GM18867 (cell line): ENCODE measurements at regions not wholly inside any gene's neighbourhood (a gene's known extent, or its start where the extent isn't known, plus 50 kb on each side); places are given as distances from the start of the nearest gene placed in this dataset.
A peak's percentile ranks its signal among the peaks of the same experiment; 100 is the strongest.

Experiments
- ATAC-seq: cut with Tn5 transposase; IDR thresholded peaks from one replicate; pipeline ENCODE4 v1.9.1; 2021; ENCODE audit warnings: mild to moderate bottlenecking, moderate library complexity; ENCODE audit not compliant: unreplicated experiment

DNA sequence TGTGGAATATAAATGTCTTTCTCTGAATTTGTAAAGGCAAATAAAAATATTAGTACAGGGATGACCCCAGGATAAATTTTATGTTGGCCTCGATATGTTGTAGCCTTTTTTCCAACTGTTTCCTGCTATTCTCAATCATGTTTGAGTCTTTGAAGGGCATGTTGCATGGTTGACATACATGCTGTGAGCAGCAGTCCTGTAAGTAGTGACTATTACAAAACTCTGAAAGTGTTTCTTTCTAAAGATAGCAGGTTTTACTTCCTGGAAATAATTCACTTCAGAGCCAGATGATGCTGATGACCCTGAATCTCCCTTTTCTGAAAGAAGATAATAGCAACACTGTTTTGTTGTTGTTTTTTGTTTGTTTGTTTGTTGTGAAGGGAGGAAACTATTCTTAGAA lies 393.0 kb upstream of the GNPDA2 start:
- ATAC-seq = no peak

DNA sequence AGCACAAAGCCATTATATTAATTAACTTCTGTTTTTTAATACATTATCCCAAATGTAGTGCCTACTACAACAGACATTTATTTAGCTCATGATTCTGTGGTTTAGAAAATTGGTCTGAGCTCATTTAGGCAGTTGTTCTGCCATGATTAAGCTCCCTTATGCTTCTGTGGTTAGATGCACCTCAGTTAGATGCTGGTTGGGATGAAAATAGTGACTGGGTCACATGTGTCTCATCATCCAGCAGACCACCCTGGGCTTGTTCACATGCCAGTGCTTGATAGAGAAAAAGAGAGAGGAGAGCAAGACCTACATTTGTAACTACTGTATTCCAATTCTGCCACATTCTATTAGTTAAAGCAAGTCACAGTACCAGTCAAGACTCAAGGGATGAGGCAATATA lies 376.4 kb upstream of the GNPDA2 start:
- no peak for ATAC-seq

DNA sequence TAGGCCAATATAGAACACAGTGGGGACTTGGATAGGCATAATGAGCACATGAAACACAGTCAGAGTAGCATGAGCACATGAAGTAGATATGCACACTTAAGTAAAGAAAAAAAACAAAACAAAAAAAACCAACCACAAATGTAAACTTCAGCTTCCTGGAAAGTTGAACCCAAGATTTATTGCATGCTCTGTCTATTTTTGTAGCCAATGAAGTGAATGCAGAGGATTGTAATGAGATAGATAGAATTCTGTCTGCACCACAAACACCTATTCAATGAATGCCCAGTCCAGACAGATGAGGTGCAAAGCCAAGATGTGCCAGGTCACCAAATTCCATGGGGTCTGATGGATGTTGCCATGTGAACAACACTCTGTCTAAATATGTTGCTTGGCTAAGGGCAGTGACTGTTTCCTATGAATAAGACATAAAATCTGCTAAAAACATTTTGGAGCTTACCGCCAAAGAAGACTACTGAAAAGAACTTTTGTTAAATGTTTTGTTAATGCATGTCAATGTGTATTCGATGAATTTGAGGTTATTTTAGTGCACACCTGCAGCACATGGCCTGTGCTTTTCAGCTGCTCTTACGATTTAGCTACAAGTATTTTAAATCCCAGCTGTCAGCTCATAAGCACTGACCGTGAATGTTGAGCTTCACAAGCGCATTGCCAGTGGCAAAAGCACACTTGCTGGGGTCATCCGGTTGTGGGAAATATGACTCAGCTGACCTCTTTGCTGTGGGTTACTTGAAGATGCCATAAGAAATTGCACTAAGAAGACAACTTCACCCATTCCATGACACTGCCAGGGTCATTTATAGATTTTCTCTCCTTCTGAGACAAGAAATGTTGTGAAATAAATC lies 374.8 kb upstream of the GNPDA2 start:
- ATAC-seq = no peak

DNA sequence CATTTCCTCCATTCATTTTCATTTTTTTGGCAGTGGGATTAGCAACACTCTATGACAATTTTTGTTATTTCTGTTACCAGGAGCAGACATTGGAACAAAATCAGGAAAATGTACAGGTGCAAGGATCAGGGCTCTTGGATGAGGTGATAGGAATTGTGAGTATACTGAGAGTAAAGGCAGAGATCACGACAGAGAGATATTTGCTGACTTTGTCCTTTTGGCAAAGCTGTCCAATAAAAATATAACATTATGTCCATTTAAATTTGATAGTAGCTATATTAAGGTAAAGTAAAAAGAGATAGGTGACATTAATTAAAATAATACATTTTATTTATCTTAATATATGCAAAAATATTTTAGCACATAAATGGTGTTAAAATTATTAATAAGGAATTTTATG lies 373.1 kb upstream of the GNPDA2 start:
- no peak for ATAC-seq

DNA sequence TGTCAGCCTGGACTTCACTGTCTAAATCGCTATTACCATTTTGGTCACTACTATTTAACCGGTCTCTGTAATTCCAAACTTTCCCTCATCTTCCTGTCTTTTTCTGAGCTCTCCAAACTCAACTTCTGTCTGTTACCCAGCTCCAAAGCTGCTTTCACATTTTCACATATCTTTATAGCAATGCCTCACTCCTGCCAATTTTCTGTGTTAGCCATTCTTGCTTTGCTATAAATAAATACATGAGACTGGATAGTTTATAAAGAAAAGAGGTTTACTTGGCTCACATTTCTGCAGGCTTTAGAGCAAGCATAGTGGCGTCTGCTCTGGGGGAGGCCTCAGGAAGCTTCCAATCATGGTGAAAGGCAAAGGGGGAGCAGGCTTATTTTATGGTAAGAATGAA lies 368.3 kb upstream of the GNPDA2 start:
- no peak for ATAC-seq

DNA sequence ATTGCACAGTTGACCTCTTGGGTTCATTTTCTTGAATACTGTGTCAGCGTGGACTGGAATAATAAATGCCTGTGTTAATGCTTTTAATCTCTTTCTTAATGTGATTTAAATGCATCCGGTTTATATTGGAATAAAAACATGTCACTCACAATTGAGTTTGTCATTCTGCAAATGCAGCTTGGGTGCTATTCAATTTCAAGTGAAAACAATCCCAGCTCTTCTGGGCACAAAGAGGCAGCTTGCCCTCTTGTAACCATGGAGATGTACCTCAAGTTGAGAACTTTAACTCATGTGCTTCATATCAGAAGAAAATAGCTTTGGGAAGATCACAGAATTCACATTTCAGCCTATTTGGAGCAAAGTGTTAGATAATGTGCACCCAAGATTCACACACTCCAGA lies 355.7 kb upstream of the GNPDA2 start:
- ATAC-seq = no peak

DNA sequence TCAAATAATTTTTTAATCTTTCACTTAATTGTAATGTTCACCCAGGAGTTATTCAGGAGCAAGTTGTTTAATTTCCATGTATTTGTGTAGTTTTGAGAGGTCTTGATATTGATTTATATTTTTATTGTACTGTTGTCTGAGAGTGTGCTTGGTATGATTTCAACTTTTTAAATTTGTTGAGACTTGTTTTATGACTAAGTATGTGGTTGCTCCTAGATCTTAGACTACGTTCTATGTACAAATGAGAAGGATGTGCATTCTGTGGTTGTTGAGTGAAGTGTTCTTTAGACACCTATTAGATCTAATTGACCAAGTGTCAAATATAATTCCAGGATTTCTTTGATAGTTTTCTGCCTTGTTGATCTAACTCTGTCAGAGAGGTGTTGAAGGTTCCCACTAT lies 353.3 kb upstream of the GNPDA2 start:
- no peak for ATAC-seq

DNA sequence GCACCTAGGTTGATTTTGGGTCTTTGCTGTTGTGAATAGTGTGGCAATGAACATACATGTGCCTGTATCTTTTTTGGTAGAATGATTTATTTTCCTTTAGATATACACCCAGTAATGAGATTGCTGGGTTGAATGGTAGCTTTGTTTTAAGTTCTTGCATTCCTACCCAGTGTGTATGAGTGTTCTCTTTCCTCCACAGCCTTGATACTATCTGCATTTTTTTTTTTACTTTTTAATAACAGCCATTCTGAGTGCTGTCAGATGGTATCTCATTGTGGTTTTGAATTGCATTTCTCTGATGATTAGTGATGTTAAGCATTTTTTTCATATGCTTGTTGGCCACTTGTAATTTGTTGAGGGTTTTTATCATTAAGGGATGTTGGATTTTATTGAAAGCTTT lies 351.8 kb upstream of the GNPDA2 start:
- ATAC-seq = no peak

DNA sequence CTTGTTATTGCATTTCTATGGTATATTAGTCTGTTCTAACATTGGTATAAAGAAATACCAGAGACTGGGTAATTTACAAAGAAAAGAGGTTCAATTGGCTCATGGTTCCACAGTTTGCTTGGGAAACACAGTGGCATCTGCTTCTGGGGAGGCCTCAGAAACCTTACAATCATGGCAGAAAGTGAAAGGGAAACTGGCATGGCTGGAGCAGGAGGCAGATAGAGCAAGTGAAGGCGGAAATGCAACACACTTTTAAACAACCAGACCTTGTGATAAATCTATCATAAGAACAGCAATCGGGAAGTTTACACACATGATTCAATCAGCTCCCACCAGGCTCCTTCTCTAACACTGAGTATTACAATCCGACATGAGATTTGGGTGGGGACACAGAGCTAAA lies 346.6 kb upstream of the GNPDA2 start:
- peak; percentile 89 for ATAC-seq

DNA sequence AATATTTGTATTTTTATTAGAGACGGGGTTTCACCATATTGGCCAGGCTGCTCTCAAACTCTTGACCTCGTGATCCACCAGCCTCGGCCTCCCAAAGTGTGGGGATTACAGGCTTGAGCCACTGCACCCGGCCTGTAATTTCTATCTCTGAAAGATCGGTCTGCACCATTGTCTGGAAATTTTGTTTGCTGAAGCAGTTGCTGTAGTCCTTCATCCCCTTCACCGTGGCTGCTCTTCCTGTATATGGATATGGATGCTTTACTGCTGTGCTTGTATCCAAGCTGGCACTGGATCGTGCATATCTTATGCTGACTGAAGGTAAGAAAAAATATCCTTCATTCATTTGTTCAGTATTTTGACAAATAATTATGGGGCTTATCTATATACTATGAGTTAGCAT lies 338.4 kb upstream of the GNPDA2 start:
- no peak for ATAC-seq

DNA sequence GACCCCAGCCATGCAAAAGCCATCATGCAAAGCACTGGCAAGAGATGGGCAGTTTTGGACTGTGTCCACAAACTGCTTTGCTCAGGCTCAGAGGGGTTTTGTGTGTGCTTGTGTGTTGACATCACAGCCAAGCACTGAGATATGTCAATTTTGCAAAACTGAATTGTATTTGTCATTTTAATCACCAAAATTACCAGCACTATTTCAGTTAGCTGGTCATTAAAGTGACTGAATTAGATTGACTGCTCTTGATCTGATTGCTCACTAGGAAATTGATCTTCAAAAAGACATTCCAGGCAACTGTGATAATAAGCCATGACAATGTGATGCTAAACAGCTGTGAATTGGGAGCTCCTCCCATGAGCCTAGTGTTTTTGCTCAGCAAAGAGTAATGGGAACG lies 337.3 kb upstream of the GNPDA2 start:
- no peak for ATAC-seq

DNA sequence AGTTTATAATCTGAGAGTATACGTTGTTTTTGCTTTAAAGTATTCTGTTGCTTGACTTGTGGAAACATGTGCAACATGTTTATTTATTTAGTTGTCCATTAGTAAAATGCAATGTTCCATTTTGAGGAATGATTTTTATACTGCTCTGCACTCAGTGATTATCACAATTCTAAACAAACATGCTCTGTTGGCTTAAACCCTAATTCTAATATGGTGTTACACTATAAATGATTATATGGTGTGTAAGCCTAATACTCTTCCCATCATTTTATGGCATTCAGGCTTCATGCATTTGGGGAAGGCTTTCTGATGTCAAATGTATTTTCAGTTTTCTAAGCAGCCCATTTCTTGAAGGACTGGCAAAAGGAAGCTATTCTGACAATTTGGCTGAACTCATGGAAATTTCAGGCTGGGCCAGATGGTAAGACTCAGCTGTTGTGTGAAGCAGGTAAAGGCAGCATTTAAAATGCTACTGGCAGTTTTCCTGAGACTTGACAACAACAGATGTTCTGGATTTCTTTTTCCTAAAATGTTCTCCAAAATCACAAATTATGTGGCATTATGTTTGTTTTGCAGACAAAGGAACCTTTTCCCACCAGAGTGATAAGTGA lies 336.7 kb upstream of the GNPDA2 start:
- ATAC-seq = no peak

DNA sequence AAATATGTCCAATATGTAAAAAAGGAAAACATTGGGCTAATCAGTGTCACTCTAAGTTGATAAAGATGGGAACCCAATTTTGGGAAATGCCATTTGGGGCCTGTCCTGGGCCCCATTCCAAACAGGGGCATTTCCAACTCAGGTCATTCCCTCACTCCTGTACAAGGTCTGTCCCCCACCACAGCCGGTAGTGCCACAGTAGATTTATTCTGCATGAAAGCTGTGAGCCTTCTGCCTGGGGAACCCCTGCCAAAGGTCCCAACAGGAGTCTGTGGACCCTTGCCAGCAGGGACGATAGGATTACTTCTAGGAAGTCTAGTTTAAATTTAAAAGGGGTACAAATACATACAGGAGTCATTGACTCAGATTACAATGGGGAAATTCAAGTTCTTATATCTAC lies 317.6 kb upstream of the GNPDA2 start:
- ATAC-seq = no peak

DNA sequence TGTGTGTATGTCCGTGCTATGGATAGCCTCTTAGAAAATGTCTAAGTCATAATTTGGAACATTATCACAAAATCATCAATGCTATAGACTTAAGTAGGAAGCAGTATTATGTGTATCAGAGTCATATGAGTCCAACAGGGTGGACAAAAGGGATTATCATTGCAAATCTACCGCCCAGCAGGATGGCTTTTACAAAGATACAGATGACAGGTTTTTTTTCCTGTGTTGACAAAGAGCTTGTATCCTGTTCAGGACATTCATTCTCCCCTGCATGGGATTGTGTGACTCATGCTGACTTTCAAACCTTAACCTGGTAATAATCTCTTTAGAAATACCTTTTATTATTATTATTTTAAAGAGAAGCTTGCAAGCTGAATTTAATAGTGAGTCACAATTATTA lies 310.3 kb upstream of the GNPDA2 start:
- no peak for ATAC-seq

DNA sequence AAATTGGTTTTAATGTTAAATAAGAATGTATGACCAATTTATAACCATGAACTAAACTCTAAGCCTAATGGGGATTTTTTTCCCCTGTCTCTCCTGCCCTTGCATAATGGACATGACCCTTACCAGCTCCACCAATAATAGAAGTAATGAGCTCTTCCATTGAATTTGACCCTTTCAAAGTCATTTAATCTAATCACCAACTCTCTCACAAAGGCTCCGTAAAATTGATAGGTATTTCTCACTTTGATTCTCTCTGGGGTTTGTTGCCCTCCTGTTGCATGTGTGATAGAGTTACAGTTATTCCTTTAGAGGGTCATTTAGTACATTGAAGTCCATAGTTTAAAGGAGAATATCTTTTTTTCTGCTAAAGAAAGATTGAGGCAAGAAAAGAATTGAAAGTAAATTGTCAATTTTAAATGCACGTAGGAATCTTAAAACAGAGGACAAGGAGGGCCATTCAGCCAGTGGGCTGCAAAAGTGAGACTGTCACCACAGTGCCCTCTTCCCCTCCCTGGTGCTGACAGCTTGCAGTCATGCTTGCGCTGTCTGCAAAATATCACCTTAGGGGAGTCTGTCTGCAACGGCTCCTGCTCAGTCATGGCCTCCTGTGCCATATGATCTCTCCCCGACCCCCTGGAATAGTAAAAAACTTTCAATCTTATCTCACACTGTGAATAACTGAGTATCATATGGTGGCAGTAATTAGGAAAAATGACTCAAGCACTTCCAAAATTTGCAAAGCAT lies 307.5 kb upstream of the GNPDA2 start:
- ATAC-seq = no peak

DNA sequence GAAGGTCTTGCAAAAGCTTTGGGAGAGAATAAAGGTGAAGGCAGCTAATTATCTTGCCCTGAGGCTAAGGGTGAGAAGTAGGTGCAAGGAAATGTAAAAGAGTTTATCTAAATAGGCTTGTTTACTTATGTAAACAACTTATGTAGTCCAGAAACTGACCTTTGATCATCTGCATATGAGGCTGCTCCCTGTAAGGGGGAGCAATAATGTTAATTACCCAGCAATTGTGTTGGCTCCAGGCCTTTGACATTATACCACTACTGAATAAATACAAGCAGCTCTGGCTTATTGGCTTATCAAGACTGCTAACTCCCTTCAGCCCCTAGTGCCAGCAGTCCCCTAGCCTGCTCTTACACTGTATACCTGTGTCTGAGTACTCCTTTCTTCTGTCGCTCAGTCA lies 303.7 kb upstream of the GNPDA2 start:
- no peak for ATAC-seq

DNA sequence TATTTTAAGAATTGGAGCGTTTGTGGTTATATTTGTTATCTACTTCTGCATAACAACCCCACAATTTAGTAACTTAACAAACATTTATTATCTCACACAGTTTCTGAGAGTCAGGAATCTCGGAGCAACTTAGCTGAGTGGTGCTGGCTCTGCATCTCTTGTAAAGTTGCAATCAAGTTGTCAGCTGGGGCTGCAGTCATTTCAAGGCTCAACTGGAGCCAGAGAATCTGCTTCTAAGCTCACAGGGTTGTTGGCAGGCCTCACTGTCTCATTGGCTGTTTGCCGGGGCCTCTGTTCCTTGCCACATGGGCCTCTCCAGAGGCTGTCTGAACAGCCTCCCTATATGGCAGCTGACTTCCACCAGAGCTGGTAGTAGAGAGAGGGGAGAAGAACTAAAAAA lies 281.2 kb upstream of the GNPDA2 start:
- ATAC-seq = no peak

DNA sequence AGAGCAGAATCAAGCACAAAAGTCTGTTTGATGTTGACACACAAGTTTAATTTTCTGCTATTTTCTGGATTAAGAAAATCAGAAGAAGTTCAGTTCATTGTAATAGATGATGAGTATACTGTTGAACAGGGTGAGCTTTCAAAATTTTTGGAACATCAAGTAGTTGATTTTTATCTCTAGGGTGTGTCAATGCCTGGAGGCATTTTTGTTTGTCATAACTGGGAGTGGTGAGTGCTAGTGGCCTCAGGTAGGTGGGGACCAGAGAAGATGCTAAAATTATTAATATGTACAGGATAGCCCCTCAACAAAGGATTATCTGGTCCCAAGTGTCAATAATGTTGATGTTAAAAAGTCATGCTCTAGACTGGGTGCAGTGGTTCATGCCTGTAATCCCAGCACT lies 279.7 kb upstream of the GNPDA2 start:
- ATAC-seq = no peak

DNA sequence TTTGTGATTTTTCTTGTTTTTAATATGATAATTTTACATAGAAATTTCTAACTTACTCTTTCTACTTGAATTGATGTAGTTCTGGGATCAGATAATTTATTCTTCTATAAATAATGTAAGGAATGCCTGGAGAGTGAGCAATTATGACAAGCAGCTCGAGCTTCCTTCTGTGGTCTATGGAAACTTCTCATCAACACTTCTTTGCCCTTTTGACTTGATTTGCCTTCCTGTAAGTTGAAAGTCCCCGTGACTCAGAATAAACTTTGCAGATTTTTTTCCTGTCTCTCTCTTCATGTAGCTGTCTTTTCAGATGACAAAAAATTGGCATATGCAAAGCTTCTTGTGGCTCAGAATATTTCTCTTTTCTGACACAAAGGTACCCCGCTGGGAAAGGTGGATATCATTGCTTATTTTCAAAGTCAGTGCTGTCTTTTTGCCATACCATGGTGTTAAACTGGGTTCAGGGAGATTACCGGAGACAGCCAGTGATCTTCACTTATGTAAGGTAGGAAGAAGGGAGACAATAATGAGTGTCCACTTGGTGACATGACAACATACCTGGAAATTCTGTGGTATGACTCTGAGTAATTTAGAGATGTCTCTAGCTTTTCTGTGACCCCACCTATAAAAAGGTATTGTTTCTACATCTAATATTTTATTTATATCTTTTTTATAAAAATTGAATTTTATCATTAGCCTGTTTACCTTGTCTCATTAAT lies 278.6 kb upstream of the GNPDA2 start:
- no peak for ATAC-seq

DNA sequence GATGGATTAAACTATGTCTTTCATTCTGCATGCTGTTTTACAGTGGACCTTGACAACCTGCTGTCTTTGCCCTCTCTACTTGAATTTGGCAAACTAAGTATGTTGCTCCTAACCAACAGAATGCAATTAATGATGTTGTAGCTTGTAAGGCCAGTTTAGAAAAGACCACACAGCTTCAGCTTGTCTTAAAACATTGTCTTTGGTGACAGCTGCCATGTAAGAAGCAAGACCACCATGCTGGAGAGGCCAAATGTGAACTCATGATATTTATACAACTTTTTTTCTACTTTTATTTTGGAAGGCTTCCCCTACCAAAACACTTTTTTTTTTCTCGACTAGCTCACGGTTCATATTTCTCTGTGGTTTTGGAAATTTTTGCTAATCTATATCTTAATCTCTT lies 278.0 kb upstream of the GNPDA2 start:
- no peak for ATAC-seq

DNA sequence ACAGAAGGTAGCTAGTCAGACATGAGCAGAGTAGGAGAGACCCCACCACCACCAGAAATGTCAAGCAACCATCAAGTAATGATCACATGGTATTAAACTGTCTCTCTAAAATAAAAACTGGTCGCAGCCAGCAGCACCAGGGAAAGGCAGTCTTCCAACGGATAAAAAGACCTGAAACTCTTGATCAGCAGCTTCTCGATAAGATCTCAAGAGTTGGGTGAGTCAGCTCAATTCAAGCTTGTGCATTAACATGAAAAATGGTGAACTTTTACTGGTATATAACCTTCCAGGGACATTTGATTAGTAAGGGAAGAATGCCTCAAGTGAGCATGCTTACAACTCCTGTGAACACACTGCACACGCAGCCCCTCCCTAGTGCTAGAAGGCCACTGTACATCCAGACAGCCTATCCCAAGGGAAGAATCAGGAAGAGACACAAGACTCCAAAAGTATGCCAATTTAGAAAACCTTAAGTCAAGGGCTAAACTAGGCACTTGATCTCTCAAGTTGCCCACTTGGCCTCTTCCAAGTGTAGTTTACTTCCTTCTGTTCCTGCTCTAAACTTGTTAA lies 270.0 kb upstream of the GNPDA2 start:
- ATAC-seq = no peak
